Neural progenitor cell (in vitro differentiated cells): ENCODE measurements at regions not wholly inside any gene's neighbourhood (a gene's known extent, or its start where the extent isn't known, plus 50 kb on each side); places are given as distances from the start of the nearest gene placed in this dataset.

Source experiments
- DNase-seq: peaks from one replicate; pipeline ENCODE4 v3.0.0-alpha.2; 2016; ENCODE audit warnings: low spot score
- H2AFZ ChIP-seq: fragments of 200-600 bp; sonication (generic); replicated peaks from 2 replicates; pipeline ENCODE4 v1.6.1; 2016; ENCODE audit warnings: antibody characterized with exemption
- H3F3A ChIP-seq: fragments of 200-600 bp; sonication (generic); 2 replicates; pipeline ENCODE4 v1.6.1; 2016; ENCODE audit warnings: antibody characterized with exemption, low read depth
- H3K27ac ChIP-seq: fragments of 200-600 bp; sonication (generic); 2 replicates; pipeline ENCODE4 v1.5.1; 2016; ENCODE audit warnings: mild to moderate bottlenecking
- H3K27me3 ChIP-seq: fragments of 200-600 bp; sonication (generic); 2 replicates; pipeline ENCODE4 v1.6.1; 2016; ENCODE audit warnings: mild to moderate bottlenecking, moderate library complexity
- H3K36me3 ChIP-seq: fragments of 200-600 bp; sonication (generic); 2 replicates; pipeline ENCODE4 v1.5.1; 2016
- H3K4me1 ChIP-seq: fragments of 200-600 bp; sonication (generic); 2 replicates; pipeline ENCODE4 v1.6.1; 2016; ENCODE audit warnings: mixed run types
- H3K4me2 ChIP-seq: fragments of 200-600 bp; sonication (generic); 2 replicates; pipeline ENCODE4 v1.6.1; 2016
- H3K4me3 ChIP-seq: fragments of 200-600 bp; sonication (generic); 2 replicates; pipeline ENCODE4 v1.5.1; 2016
- H3K79me2 ChIP-seq: fragments of 200-600 bp; sonication (generic); 2 replicates; pipeline ENCODE4 v1.6.1; 2016; ENCODE audit warnings: low read depth
- H3K9ac ChIP-seq: fragments of 200-600 bp; sonication (generic); 2 replicates; pipeline ENCODE4 v1.6.1; 2016
- H3K9me3 ChIP-seq: fragments of 200-600 bp; sonication (generic); 2 replicates; pipeline ENCODE4 v1.5.1; 2016; ENCODE audit warnings: low read depth
- H4K20me1 ChIP-seq: fragments of 200-600 bp; sonication (generic); 2 replicates; pipeline ENCODE4 v1.6.1; 2016; ENCODE audit warnings: low read depth
- H3K27ac Mint-ChIP-seq: 3 replicates; pipeline ENCODE4 v1.8.0; 2021; ENCODE audit warnings: mixed read lengths
- H3K27me3 Mint-ChIP-seq: 2 replicates; pipeline ENCODE4 v1.8.0; 2022; ENCODE audit warnings: low read depth, mild to moderate bottlenecking, inconsistent platforms, moderate library complexity, mixed read lengths; ENCODE audit not compliant: insufficient read depth
- H3K36me3 Mint-ChIP-seq: 3 replicates; pipeline ENCODE4 v1.8.0; 2021; ENCODE audit warnings: mixed read lengths
- H3K4me1 Mint-ChIP-seq: 3 replicates; pipeline ENCODE4 v1.8.0; 2021; ENCODE audit warnings: mixed read lengths
- H3K4me3 Mint-ChIP-seq: 3 replicates; pipeline ENCODE4 v1.8.0; 2021; ENCODE audit warnings: mild to moderate bottlenecking, moderate library complexity, mixed read lengths
- H3K9me3 Mint-ChIP-seq: 3 replicates; pipeline ENCODE4 v1.8.0; 2020; ENCODE audit warnings: mixed read lengths
- EZH2 ChIP-seq: fragments of 200-600 bp; sonication (generic); IDR thresholded peaks from 2 replicates; pipeline ENCODE4 v1.6.1; 2017; ENCODE audit warnings: antibody characterized with exemption, mild to moderate bottlenecking, moderate library complexity
- EZH2phosphoT487 ChIP-seq: fragments of 200-600 bp; sonication (generic); IDR thresholded peaks from 2 replicates; pipeline ENCODE4 v1.6.1; 2017; ENCODE audit warnings: antibody characterized with exemption
- TF ChIP-seq, protein P1 (sequence below): fragments of 200-600 bp; sonication (generic); IDR thresholded peaks from 2 replicates; pipeline ENCODE4 v1.5.1; 2017; ENCODE audit warnings: antibody characterized with exemption, mild to moderate bottlenecking

- Histone ChIP-seq H3K9me3 (no peaks in the 10 kb centered on the region), H4K20me1 (no peaks in the 10 kb centered on the region), H3K27me3 (no peaks in the 10 kb centered on the region), H3K36me3 (no peaks in the 10 kb centered on the region), H3K79me2 (no peaks in the 10 kb centered on the region), H3K4me2 (no peak overlapping the region), H3F3A (no peaks in the 10 kb centered on the region), H3K4me1 (peaks cover 8% of the 10 kb centered on the region), H3K27ac (no peak overlapping the region), H2AFZ (no peak overlapping the region), H3K9ac (no peak overlapping the region), H3K4me3 (no peak overlapping the region)
- Mint-ChIP-seq H3K4me3 (no peak overlapping the region), H3K27ac (no peak overlapping the region), H3K36me3 (no peaks in the 10 kb centered on the region), H3K27me3 (peaks cover 6% of the 10 kb centered on the region), H3K4me1 (peaks cover 9% of the 10 kb centered on the region), H3K9me3 (peaks cover 10% of the 10 kb centered on the region)
- TF ChIP-seq EZH2phosphoT487 (no peak), EZH2 (no peak)
- TF ChIP-seq, protein P1, sequence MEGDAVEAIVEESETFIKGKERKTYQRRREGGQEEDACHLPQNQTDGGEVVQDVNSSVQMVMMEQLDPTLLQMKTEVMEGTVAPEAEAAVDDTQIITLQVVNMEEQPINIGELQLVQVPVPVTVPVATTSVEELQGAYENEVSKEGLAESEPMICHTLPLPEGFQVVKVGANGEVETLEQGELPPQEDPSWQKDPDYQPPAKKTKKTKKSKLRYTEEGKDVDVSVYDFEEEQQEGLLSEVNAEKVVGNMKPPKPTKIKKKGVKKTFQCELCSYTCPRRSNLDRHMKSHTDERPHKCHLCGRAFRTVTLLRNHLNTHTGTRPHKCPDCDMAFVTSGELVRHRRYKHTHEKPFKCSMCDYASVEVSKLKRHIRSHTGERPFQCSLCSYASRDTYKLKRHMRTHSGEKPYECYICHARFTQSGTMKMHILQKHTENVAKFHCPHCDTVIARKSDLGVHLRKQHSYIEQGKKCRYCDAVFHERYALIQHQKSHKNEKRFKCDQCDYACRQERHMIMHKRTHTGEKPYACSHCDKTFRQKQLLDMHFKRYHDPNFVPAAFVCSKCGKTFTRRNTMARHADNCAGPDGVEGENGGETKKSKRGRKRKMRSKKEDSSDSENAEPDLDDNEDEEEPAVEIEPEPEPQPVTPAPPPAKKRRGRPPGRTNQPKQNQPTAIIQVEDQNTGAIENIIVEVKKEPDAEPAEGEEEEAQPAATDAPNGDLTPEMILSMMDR, result no peak
- DNase-seq, result no peak
Observed at GRCh38 chr2:147549054-147549453, 295.8 kb upstream of the ACVR2A start.

DNA sequence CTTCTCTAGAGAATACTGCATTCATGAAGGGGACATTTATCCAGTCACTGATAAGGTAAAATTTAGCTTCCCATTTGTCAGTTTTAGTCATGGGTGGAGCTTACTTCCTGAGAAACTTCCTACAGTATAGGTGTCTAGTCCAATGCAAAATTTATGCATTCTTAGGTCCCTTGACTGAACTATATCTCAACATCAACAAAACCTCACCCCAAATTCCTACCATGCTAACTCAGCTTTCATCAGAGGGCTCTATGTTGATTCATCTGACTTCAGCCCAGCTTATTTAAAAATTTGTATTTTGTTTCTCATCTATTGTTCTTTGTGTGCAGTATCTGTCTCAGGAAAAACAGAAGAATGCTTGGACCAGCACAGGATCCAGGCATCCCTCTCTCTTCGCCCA, 296.4 kb upstream of the ACVR2A start:
- H3K9me3 Mint-ChIP-seq, result peaks cover 10% of the 10 kb centered on the region
- H3K4me2 ChIP-seq, result no peak overlapping the region
- no peak for TF ChIP-seq EZH2phosphoT487
- TF ChIP-seq, protein P1, result no peak
- no peak for TF ChIP-seq EZH2
- H3K4me1 Mint-ChIP-seq, result peaks cover 5% of the 10 kb centered on the region
- H2AFZ ChIP-seq, result no peak overlapping the region
- no peak overlapping the region for H3K4me3 ChIP-seq
- H3K9ac ChIP-seq, result no peak overlapping the region
- H3K4me3 Mint-ChIP-seq, result no peak overlapping the region
- no peak for DNase-seq
- H3K4me1 ChIP-seq, result peaks cover 2% of the 10 kb centered on the region
- H3K9me3 ChIP-seq, result no peaks in the 10 kb centered on the region
- no peaks in the 10 kb centered on the region for H3K79me2 ChIP-seq
- H3K36me3 Mint-ChIP-seq, result no peaks in the 10 kb centered on the region
- no peak overlapping the region for H3K27ac ChIP-seq
- no peaks in the 10 kb centered on the region for H4K20me1 ChIP-seq
- no peaks in the 10 kb centered on the region for H3K36me3 ChIP-seq
- H3F3A ChIP-seq, result no peaks in the 10 kb centered on the region
- H3K27me3 ChIP-seq, result no peaks in the 10 kb centered on the region
- H3K27ac Mint-ChIP-seq, result no peak overlapping the region
- H3K27me3 Mint-ChIP-seq, result peaks cover 6% of the 10 kb centered on the region

DNA sequence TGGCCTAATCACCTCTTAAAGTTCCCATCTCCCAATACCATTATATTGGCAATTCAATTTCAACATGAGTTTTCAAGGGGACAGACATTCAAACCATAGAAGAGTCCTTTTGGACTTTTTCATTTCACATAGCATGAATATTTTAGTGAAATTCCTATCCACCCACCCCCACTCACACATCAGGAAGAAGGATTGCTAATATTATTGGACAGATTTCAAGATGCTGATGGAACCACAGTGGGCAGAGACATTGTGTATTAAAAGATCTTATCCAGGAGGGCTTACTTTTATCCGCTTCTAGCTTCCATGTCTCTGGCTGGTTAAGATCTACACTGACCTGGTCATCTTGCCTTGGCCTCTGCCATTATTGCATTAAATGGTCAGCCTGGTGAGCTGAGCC, 297.4 kb upstream of the ACVR2A start:
- Histone ChIP-seq H3K9me3 (no peaks in the 10 kb centered on the region), H4K20me1 (no peaks in the 10 kb centered on the region), H2AFZ (no peak overlapping the region), H3K4me3 (no peak overlapping the region), H3K79me2 (no peaks in the 10 kb centered on the region), H3K36me3 (no peaks in the 10 kb centered on the region), H3K4me2 (no peak overlapping the region), H3K27ac (no peak overlapping the region), H3K27me3 (no peaks in the 10 kb centered on the region), H3K9ac (no peak overlapping the region), H3K4me1 (no peaks in the 10 kb centered on the region), H3F3A (no peaks in the 10 kb centered on the region)
- no peaks in the 10 kb centered on the region for H3K36me3 Mint-ChIP-seq
- H3K27me3 Mint-ChIP-seq, result peaks cover 6% of the 10 kb centered on the region
- DNase-seq, result no peak
- no peak overlapping the region for H3K4me3 Mint-ChIP-seq
- TF ChIP-seq, protein P1, result no peak
- no peak for TF ChIP-seq EZH2
- no peak for TF ChIP-seq EZH2phosphoT487
- H3K27ac Mint-ChIP-seq, result no peak overlapping the region
- peaks cover 13% of the 10 kb centered on the region for H3K9me3 Mint-ChIP-seq
- no peaks in the 10 kb centered on the region for H3K4me1 Mint-ChIP-seq
